ENCODE measurements at regions not wholly inside any gene's neighbourhood (a gene's known extent, or its start where the extent isn't known, plus 50 kb on each side); places are given as distances from the start of the nearest gene placed in this dataset.

DNA sequence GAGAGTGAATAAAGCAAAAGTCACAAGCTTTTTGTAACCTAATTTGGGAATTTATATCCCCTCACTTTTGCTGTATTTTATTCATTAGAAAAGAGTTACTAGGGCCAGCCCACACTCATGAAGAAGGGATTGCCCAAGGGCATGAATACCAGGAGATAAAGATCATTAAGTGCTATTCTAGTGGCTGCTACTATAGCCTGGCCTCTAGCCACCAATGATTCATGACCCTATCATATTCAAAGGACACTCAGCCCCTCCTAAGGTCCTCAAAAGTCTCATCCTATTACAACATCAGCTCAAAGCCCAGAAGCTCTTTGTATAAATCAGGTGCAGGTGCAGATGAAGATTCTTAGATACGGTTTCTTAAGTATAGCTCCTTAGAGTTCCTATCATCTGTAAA lies 518.1 kb downstream of the TRHDE start:
- no peak for TF ChIP-seq CTCF (conservative IDR thresholded peaks at IDR 0.05; ENCODE audit: low read depth, low read length)
- H3K4me3 ChIP-seq (ENCODE audit: low read length): no peak overlapping the region

DNA sequence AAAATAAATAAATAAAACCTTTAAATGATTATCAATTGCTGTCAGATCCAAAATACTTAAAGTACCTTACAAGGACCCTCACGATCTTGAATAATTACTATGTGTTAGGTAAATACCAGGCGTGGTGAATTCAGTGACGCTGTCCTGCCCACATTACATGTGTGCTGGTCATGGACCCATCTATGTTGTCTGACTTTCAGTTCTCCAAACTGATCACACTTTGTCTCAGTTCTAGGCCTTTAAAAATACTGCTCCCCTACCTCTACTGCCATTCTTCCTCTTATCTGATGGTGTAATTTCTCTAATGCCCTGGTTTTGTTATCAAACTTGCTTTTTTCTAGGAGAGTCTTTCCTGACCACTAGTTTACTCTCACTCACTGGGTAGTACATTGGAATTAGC lies 520.7 kb downstream of the TRHDE start:
- DNase-seq (ENCODE audit: low read depth): no peak
- no peak overlapping the region for H3K4me3 ChIP-seq (ENCODE audit: low read length)
- no peak for TF ChIP-seq CTCF (conservative IDR thresholded peaks at IDR 0.05; ENCODE audit: low read depth, low read length)

More for the DNA sequence above, 518.1 kb downstream of the TRHDE start:
- DNase-seq (ENCODE audit: low read depth): no peak

DNA sequence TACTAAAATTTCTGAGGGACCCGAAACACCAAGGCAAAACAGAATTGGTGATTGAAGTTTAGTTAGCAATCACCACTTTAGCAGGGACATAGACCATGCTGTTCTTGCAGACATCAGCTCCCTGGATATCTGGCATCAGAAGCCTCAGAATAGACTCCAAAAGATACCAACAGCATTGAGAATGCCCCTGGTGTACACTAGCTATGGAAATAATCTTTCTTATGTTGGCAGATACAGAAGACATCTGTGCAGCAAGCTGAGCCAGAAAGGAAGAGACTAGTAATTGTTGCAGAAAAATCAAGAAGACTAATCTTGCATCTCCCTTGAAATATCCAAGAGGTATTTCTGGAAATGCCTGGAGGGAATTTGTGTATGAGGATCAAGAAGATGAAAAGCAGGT lies 521.6 kb downstream of the TRHDE start:
- H3K4me3 ChIP-seq (ENCODE audit: low read length): no peak overlapping the region
- no peak for DNase-seq (ENCODE audit: low read depth)
- no peak for TF ChIP-seq CTCF (conservative IDR thresholded peaks at IDR 0.05; ENCODE audit: low read depth, low read length)

GRCh38 chr12:72815421-72815820 lies 543.3 kb downstream of the TRHDE start:
- no peak for TF ChIP-seq CTCF (conservative IDR thresholded peaks at IDR 0.05; ENCODE audit: low read depth, low read length)
- no peak overlapping the region for H3K4me3 ChIP-seq (ENCODE audit: low read length)
- DNase-seq (ENCODE audit: low read depth): no peak

- H3K4me3 ChIP-seq (ENCODE audit: low read length): no peak overlapping the region
- no peak for TF ChIP-seq CTCF (conservative IDR thresholded peaks at IDR 0.05; ENCODE audit: low read depth, low read length)
- DNase-seq (ENCODE audit: low read depth): no peak
Measured at GRCh38 chr12:72828662-72829324, 556.6 kb downstream of the TRHDE start.

- no peak overlapping the region for H3K4me3 ChIP-seq (ENCODE audit: low read length)
- TF ChIP-seq CTCF (conservative IDR thresholded peaks at IDR 0.05; ENCODE audit: low read depth, low read length): no peak
- DNase-seq (ENCODE audit: low read depth): no peak
Measured at GRCh38 chr12:72829838-72830237, 557.7 kb downstream of the TRHDE start.

- H3K4me3 ChIP-seq (ENCODE audit: low read length): no peak overlapping the region
- no peak for TF ChIP-seq CTCF (conservative IDR thresholded peaks at IDR 0.05; ENCODE audit: low read depth, low read length)
Measured at GRCh38 chr12:72832024-72832423, 559.9 kb downstream of the TRHDE start.

More at GRCh38 chr12:72832024-72832423, 559.9 kb downstream of the TRHDE start:
- no peak for DNase-seq (ENCODE audit: low read depth)

Data from retinal pigment epithelial cell (primary cell).